ENCODE measurements at regions not wholly inside any gene's neighbourhood (a gene's known extent, or its start where the extent isn't known, plus 50 kb on each side); places are given as distances from the start of the nearest gene placed in this dataset.

DNA sequence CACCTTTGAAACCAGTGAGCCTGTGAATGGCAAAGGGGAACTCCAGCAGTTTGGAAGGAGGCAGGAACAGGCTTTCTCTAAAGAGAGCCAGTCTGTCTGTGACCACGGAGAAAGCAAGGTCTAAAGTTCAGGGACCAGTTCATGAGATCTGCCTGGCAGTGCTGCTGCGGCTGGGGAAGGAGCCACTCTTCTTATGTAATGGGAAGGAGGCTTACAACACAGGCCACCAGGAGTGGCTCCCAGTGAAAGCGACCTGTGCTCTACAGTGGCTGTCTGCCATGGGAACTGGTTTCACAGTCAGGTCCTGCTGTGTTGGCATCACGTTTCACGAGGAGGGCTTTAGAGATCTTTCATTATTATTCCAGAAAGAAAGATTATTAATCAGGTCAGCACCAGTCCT lies 291.9 kb upstream of the PRDM1 start (continued):
- TF ChIP-seq, protein P1, sequence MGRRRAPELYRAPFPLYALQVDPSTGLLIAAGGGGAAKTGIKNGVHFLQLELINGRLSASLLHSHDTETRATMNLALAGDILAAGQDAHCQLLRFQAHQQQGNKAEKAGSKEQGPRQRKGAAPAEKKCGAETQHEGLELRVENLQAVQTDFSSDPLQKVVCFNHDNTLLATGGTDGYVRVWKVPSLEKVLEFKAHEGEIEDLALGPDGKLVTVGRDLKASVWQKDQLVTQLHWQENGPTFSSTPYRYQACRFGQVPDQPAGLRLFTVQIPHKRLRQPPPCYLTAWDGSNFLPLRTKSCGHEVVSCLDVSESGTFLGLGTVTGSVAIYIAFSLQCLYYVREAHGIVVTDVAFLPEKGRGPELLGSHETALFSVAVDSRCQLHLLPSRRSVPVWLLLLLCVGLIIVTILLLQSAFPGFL (CRISPR knock-in tag; IDR thresholded peaks at IDR 0.05): no peak
- no peak for TF ChIP-seq SP5 (CRISPR knock-in tag; IDR thresholded peaks at IDR 0.05; ENCODE audit: borderline replicate concordance, low read depth)
- TF ChIP-seq HOXA3 (CRISPR knock-in tag; IDR thresholded peaks at IDR 0.05): no peak
- TF ChIP-seq PAF1 (CRISPR knock-in tag; IDR thresholded peaks at IDR 0.05): no peak
- TF ChIP-seq SMARCE1 (IDR thresholded peaks at IDR 0.05; ENCODE audit: borderline replicate concordance): no peak
- no peak for TF ChIP-seq AHR (CRISPR knock-in tag; IDR thresholded peaks at IDR 0.05)
- TF ChIP-seq EP300 (IDR thresholded peaks at IDR 0.05; ENCODE audit: low read depth in 2 of 2, low read length in 2 of 2): no peak
- TF ChIP-seq EP300 (CRISPR knock-in tag; IDR thresholded peaks at IDR 0.05; ENCODE audit: borderline replicate concordance): no peak
- TF ChIP-seq MAFG (CRISPR knock-in tag; IDR thresholded peaks at IDR 0.05): no peak
- TF ChIP-seq, protein P2, sequence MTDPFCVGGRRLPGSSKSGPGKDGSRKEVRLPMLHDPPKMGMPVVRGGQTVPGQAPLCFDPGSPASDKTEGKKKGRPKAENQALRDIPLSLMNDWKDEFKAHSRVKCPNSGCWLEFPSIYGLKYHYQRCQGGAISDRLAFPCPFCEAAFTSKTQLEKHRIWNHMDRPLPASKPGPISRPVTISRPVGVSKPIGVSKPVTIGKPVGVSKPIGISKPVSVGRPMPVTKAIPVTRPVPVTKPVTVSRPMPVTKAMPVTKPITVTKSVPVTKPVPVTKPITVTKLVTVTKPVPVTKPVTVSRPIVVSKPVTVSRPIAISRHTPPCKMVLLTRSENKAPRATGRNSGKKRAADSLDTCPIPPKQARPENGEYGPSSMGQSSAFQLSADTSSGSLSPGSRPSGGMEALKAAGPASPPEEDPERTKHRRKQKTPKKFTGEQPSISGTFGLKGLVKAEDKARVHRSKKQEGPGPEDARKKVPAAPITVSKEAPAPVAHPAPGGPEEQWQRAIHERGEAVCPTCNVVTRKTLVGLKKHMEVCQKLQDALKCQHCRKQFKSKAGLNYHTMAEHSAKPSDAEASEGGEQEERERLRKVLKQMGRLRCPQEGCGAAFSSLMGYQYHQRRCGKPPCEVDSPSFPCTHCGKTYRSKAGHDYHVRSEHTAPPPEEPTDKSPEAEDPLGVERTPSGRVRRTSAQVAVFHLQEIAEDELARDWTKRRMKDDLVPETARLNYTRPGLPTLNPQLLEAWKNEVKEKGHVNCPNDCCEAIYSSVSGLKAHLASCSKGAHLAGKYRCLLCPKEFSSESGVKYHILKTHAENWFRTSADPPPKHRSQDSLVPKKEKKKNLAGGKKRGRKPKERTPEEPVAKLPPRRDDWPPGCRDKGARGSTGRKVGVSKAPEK (CRISPR knock-in tag; IDR thresholded peaks at IDR 0.05; ENCODE audit: borderline replicate concordance): no peak
- peak; percentile 53; the same call in 1 of the 2 replicates for TF ChIP-seq GATAD2A (CRISPR knock-in tag; IDR thresholded peaks at IDR 0.05)
- TF ChIP-seq MYNN (CRISPR knock-in tag; IDR thresholded peaks at IDR 0.05; ENCODE audit: low read depth): no peak
- TF ChIP-seq KLF11 (CRISPR knock-in tag; IDR thresholded peaks at IDR 0.05): no peak
- 0 out of 2 replicates have a peak, but pooled peaks have one; percentile 8 for TF ChIP-seq FOSL2 (CRISPR knock-in tag; IDR thresholded peaks at IDR 0.05)
- no peak for TF ChIP-seq ZNF569 (CRISPR knock-in tag; IDR thresholded peaks at IDR 0.05; ENCODE audit: borderline replicate concordance)
- peak; percentile 5; the same call in 1 of the 2 replicates for TF ChIP-seq CEBPB (IDR thresholded peaks at IDR 0.05; ENCODE audit: borderline replicate concordance, low read depth, low read length)
- TF ChIP-seq, protein P3, sequence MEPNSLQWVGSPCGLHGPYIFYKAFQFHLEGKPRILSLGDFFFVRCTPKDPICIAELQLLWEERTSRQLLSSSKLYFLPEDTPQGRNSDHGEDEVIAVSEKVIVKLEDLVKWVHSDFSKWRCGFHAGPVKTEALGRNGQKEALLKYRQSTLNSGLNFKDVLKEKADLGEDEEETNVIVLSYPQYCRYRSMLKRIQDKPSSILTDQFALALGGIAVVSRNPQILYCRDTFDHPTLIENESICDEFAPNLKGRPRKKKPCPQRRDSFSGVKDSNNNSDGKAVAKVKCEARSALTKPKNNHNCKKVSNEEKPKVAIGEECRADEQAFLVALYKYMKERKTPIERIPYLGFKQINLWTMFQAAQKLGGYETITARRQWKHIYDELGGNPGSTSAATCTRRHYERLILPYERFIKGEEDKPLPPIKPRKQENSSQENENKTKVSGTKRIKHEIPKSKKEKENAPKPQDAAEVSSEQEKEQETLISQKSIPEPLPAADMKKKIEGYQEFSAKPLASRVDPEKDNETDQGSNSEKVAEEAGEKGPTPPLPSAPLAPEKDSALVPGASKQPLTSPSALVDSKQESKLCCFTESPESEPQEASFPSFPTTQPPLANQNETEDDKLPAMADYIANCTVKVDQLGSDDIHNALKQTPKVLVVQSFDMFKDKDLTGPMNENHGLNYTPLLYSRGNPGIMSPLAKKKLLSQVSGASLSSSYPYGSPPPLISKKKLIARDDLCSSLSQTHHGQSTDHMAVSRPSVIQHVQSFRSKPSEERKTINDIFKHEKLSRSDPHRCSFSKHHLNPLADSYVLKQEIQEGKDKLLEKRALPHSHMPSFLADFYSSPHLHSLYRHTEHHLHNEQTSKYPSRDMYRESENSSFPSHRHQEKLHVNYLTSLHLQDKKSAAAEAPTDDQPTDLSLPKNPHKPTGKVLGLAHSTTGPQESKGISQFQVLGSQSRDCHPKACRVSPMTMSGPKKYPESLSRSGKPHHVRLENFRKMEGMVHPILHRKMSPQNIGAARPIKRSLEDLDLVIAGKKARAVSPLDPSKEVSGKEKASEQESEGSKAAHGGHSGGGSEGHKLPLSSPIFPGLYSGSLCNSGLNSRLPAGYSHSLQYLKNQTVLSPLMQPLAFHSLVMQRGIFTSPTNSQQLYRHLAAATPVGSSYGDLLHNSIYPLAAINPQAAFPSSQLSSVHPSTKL (CRISPR knock-in tag; IDR thresholded peaks at IDR 0.05): peak; percentile 62
- TF ChIP-seq, protein P4, sequence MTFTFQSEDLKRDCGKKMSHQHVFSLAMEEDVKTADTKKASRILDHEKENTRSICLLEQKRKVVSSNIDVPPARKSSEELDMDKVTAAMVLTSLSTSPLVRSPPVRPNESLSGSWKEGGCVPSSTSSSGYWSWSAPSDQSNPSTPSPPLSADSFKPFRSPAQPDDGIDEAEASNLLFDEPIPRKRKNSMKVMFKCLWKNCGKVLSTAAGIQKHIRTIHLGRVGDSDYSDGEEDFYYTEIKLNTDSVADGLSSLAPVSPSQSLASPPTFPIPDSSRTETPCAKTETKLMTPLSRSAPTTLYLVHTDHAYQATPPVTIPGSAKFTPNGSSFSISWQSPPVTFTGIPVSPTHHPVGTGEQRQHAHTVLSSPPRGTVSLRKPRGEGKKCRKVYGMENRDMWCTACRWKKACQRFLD (CRISPR knock-in tag; IDR thresholded peaks at IDR 0.05; ENCODE audit: borderline replicate concordance): no peak
- no peak for TF ChIP-seq ZBTB38 (CRISPR knock-in tag; IDR thresholded peaks at IDR 0.05)
- TF ChIP-seq ZNF12 (CRISPR knock-in tag; IDR thresholded peaks at IDR 0.05): no peak
- TF ChIP-seq ZMYM4 (CRISPR knock-in tag; IDR thresholded peaks at IDR 0.05): no peak
- no peak for TF ChIP-seq CBX1 (IDR thresholded peaks at IDR 0.05; ENCODE audit: low read depth)
- TF ChIP-seq NFKBIZ (CRISPR knock-in tag; IDR thresholded peaks at IDR 0.05): no peak
- no peak for TF ChIP-seq ZNF264 (CRISPR knock-in tag; IDR thresholded peaks at IDR 0.05)
- TF ChIP-seq SIX1 (CRISPR knock-in tag; IDR thresholded peaks at IDR 0.05; ENCODE audit: borderline replicate concordance): no peak
